HG03135 (cell line): ENCODE measurements at regions not wholly inside any gene's neighbourhood (a gene's known extent, or its start where the extent isn't known, plus 50 kb on each side); places are given as distances from the start of the nearest gene placed in this dataset.

Experiments used
- ATAC-seq: cut with Tn5 transposase; IDR thresholded peaks from one replicate; pipeline ENCODE4 v1.9.1; 2021; ENCODE audit warnings: mild to moderate bottlenecking, moderate library complexity; ENCODE audit not compliant: unreplicated experiment

GRCh38 chr10:131841661-131842139 lies 59.1 kb upstream of the PPP2R2D start:
- no peak for ATAC-seq

- ATAC-seq, result no peak
Measured at GRCh38 chr10:131842351-131843088, 58.3 kb upstream of the PPP2R2D start.

GRCh38 chr10:131843089-131843595 lies 57.7 kb upstream of the PPP2R2D start:
- ATAC-seq, result no peak

- ATAC-seq, result no peak
Measured at GRCh38 chr10:131843881-131844284, 56.9 kb upstream of the PPP2R2D start.

GRCh38 chr10:131844529-131845084 lies 56.2 kb upstream of the PPP2R2D start:
- no peak for ATAC-seq

GRCh38 chr10:131845505-131846239 lies 55.1 kb upstream of the PPP2R2D start:
- ATAC-seq, result no peak

GRCh38 chr10:131846240-131847101 lies 54.3 kb upstream of the PPP2R2D start:
- no peak for ATAC-seq

- ATAC-seq, result no peak
Measured at GRCh38 chr10:131847241-131847783, 53.5 kb upstream of the PPP2R2D start.

- no peak for ATAC-seq
Measured at GRCh38 chr10:131848296-131848695, 52.5 kb upstream of the PPP2R2D start.

GRCh38 chr10:131848741-131849590 lies 51.8 kb upstream of the PPP2R2D start:
- ATAC-seq, result no peak

GRCh38 chr10:131849591-131850382 lies 51.0 kb upstream of the PPP2R2D start:
- no peak for ATAC-seq

- no peak for ATAC-seq
Measured at GRCh38 chr10:131850383-131850870, 50.4 kb upstream of the PPP2R2D start.
